Urinary bladder (tissue), 3 donors: ENCODE measurements at regions not wholly inside any gene's neighbourhood (a gene's known extent, or its start where the extent isn't known, plus 50 kb on each side); places are given as distances from the start of the nearest gene placed in this dataset.

Experiments used
- DNase-seq: peaks from one replicate; pipeline ENCODE4 v3.0.0-alpha.2; 2015; ENCODE audit errors: extremely low spot score
- H3K27ac ChIP-seq: one replicate; pipeline ENCODE4 v1.5.1; 2013; ENCODE audit warnings: low read depth, mild to moderate bottlenecking, moderate library complexity
- H3K36me3 ChIP-seq: one replicate; pipeline ENCODE4 v1.6.1; 2013; ENCODE audit warnings: mild to moderate bottlenecking, moderate library complexity; ENCODE audit not compliant: insufficient read depth
- H3K4me1 ChIP-seq: one replicate; pipeline ENCODE4 v1.6.1; 2013; ENCODE audit warnings: mild to moderate bottlenecking, moderate library complexity; ENCODE audit not compliant: insufficient read depth
- H3K4me3 ChIP-seq: one replicate; pipeline ENCODE4 v1.5.1; 2013; ENCODE audit warnings: low read depth, low read length
- WGBS: extraction: QIAGEN DNeasy Blood & Tissue Kit; methylation state at CpG from one replicate; pipeline ENCODE4 v1.1.7; 2013; 5-methylcytosine and 5-hydroxymethylcytosine counted together
- donor health status: healthy with polysubstance abuse.
- donor health status: healthy.

- 67% methylated on average over 2 of the region's 2 CpGs for WGBS
- Histone ChIP-seq H3K36me3 (no peaks in the 10 kb centered on the region), H3K27ac (no peak overlapping the region), H3K4me1 (peaks cover 2% of the 10 kb centered on the region), H3K4me3 (no peak overlapping the region)
- DNase-seq: no peak
Observed at GRCh38 chr1:97017895-97018294, 296.3 kb downstream of the PTBP2 start.
